KMS-11 (cell line): ENCODE measurements at regions not wholly inside any gene's neighbourhood (a gene's known extent, or its start where the extent isn't known, plus 50 kb on each side); places are given as distances from the start of the nearest gene placed in this dataset.

ENCODE experiments used
- H2AFZ ChIP-seq: fragments of 200-600 bp; sonication (generic); 2 replicates; pipeline ENCODE4 v1.6.1; 2016; ENCODE audit warnings: antibody characterized with exemption, mixed run types, low read depth
- H3K27ac ChIP-seq: fragments of 200-600 bp; sonication (generic); 2 replicates; pipeline ENCODE4 v1.6.1; 2016; ENCODE audit warnings: mild to moderate bottlenecking, mixed run types
- H3K27me3 ChIP-seq: fragments of 200-600 bp; sonication (generic); 2 replicates; pipeline ENCODE4 v1.6.1; 2017; ENCODE audit warnings: mild to moderate bottlenecking, low read depth, mixed run types, moderate library complexity; ENCODE audit not compliant: insufficient read depth
- H3K36me3 ChIP-seq: fragments of 200-600 bp; sonication (generic); 2 replicates; pipeline ENCODE4 v1.6.1; 2017; ENCODE audit warnings: mild to moderate bottlenecking, mixed run types; ENCODE audit not compliant: insufficient read depth
- H3K4me1 ChIP-seq: fragments of 200-600 bp; sonication (generic); 2 replicates; pipeline ENCODE4 v1.6.1; 2016; ENCODE audit warnings: mild to moderate bottlenecking, low read depth, mixed run types; ENCODE audit not compliant: poor library complexity, severe bottlenecking
- H3K4me2 ChIP-seq: fragments of 200-600 bp; sonication (generic); 2 replicates; pipeline ENCODE4 v1.7.0; 2016; ENCODE audit warnings: mild to moderate bottlenecking, mixed run types
- H3K4me3 ChIP-seq: fragments of 200-600 bp; sonication (generic); IDR thresholded peaks from 2 replicates; pipeline ENCODE4 v1.6.1; 2017; ENCODE audit warnings: low read depth, low read length, mixed read lengths; ENCODE audit not compliant: insufficient read depth
- H3K79me2 ChIP-seq: fragments of 200-600 bp; sonication (generic); 2 replicates; pipeline ENCODE4 v1.6.1; 2016; ENCODE audit warnings: low read depth, mixed run types; ENCODE audit not compliant: insufficient read depth
- H3K9ac ChIP-seq: fragments of 200-600 bp; sonication (generic); 2 replicates; pipeline ENCODE4 v1.6.1; 2016; ENCODE audit warnings: mild to moderate bottlenecking, mixed run types
- H4K20me1 ChIP-seq: fragments of 200-600 bp; sonication (generic); 2 replicates; pipeline ENCODE4 v1.6.1; 2016; ENCODE audit warnings: mild to moderate bottlenecking, mixed run types; ENCODE audit not compliant: insufficient read depth
- TF ChIP-seq, protein P1 (sequence below): fragments of 200-600 bp; sonication (generic); conservative IDR thresholded peaks from 2 replicates; pipeline ENCODE4 v1.6.1; 2017; ENCODE audit warnings: low read depth, mild to moderate bottlenecking, antibody characterized with exemption, low read length, moderate library complexity, mixed read lengths

- no peaks in the 10 kb centered on the region for H3K79me2 ChIP-seq
- H3K27ac ChIP-seq, result no peak overlapping the region
- H3K36me3 ChIP-seq, result no peaks in the 10 kb centered on the region
- H3K4me1 ChIP-seq, result no peaks in the 10 kb centered on the region
- H4K20me1 ChIP-seq, result no peaks in the 10 kb centered on the region
- TF ChIP-seq, protein P1, sequence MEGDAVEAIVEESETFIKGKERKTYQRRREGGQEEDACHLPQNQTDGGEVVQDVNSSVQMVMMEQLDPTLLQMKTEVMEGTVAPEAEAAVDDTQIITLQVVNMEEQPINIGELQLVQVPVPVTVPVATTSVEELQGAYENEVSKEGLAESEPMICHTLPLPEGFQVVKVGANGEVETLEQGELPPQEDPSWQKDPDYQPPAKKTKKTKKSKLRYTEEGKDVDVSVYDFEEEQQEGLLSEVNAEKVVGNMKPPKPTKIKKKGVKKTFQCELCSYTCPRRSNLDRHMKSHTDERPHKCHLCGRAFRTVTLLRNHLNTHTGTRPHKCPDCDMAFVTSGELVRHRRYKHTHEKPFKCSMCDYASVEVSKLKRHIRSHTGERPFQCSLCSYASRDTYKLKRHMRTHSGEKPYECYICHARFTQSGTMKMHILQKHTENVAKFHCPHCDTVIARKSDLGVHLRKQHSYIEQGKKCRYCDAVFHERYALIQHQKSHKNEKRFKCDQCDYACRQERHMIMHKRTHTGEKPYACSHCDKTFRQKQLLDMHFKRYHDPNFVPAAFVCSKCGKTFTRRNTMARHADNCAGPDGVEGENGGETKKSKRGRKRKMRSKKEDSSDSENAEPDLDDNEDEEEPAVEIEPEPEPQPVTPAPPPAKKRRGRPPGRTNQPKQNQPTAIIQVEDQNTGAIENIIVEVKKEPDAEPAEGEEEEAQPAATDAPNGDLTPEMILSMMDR, result no peak
- H3K4me2 ChIP-seq, result no peak overlapping the region
- H3K27me3 ChIP-seq, result no peaks in the 10 kb centered on the region
- H3K9ac ChIP-seq, result no peak overlapping the region
- H3K4me3 ChIP-seq, result no peak overlapping the region
- H2AFZ ChIP-seq, result no peak overlapping the region
Observed at GRCh38 chr4:11011249-11011648, 326.7 kb upstream of the CLNK start.

DNA sequence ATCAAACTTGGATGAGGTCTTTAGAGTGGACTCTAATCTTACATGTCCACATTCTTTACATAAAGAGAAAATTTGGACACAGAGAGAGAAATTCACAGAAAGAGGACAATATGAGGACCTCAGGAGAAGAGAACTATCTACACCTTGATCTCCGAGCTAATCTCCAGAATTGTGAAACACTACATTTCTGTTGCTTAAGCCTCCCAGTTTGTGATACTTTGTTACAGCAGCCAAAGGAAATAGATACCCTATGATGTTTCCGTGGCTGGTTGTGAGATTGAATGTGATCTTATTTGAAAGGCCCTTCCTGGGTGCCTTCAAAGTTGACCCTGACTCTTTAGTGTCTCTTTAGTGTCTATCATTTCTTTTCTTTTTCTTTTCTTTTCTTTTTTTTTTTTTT lies 326.1 kb upstream of the CLNK start:
- H3K4me2 ChIP-seq, result no peak overlapping the region
- no peak overlapping the region for H3K27ac ChIP-seq
- no peaks in the 10 kb centered on the region for H3K4me1 ChIP-seq
- no peaks in the 10 kb centered on the region for H3K79me2 ChIP-seq
- no peak overlapping the region for H2AFZ ChIP-seq
- H3K36me3 ChIP-seq, result no peaks in the 10 kb centered on the region
- no peak overlapping the region for H3K4me3 ChIP-seq
- H4K20me1 ChIP-seq, result no peaks in the 10 kb centered on the region
- TF ChIP-seq, protein P1, result no peak
- H3K9ac ChIP-seq, result no peak overlapping the region
- H3K27me3 ChIP-seq, result no peaks in the 10 kb centered on the region

GRCh38 chr4:11009281-11009680 lies 324.7 kb upstream of the CLNK start:
- no peaks in the 10 kb centered on the region for H3K27me3 ChIP-seq
- H2AFZ ChIP-seq, result no peak overlapping the region
- H3K9ac ChIP-seq, result no peak overlapping the region
- no peak overlapping the region for H3K4me3 ChIP-seq
- no peaks in the 10 kb centered on the region for H3K79me2 ChIP-seq
- H4K20me1 ChIP-seq, result no peaks in the 10 kb centered on the region
- H3K4me2 ChIP-seq, result no peak overlapping the region
- H3K27ac ChIP-seq, result no peak overlapping the region
- no peaks in the 10 kb centered on the region for H3K4me1 ChIP-seq
- TF ChIP-seq, protein P1, result no peak
- no peaks in the 10 kb centered on the region for H3K36me3 ChIP-seq

- Histone ChIP-seq H3K27me3 (no peaks in the 10 kb centered on the region), H3K79me2 (no peaks in the 10 kb centered on the region), H4K20me1 (no peaks in the 10 kb centered on the region), H3K4me1 (no peaks in the 10 kb centered on the region), H3K4me3 (no peak overlapping the region), H3K4me2 (no peak overlapping the region), H3K27ac (no peak overlapping the region), H2AFZ (no peak overlapping the region), H3K9ac (no peak overlapping the region), H3K36me3 (no peaks in the 10 kb centered on the region)
- TF ChIP-seq, protein P1, result no peak
Observed at GRCh38 chr4:11005300-11005699, 320.7 kb upstream of the CLNK start.

GRCh38 chr4:11004818-11005217 lies 320.2 kb upstream of the CLNK start:
- Histone ChIP-seq H4K20me1 (no peaks in the 10 kb centered on the region), H3K79me2 (no peaks in the 10 kb centered on the region), H3K27me3 (no peaks in the 10 kb centered on the region), H3K4me1 (no peaks in the 10 kb centered on the region), H3K4me2 (no peak overlapping the region), H3K4me3 (no peak overlapping the region), H3K27ac (no peak overlapping the region), H2AFZ (no peak overlapping the region), H3K36me3 (no peaks in the 10 kb centered on the region), H3K9ac (no peak overlapping the region)
- TF ChIP-seq, protein P1, result no peak
